ENCODE measurements at regions not wholly inside any gene's neighbourhood (a gene's known extent, or its start where the extent isn't known, plus 50 kb on each side); places are given as distances from the start of the nearest gene placed in this dataset.

- 88 to 91% methylated on average over 1 to 2 of the region's 2 CpGs for WGBS, 2 experiments (ENCODE audit: insufficient coverage in 1 of 2, insufficient read length in 1 of 2)
- H3K4me1 ChIP-seq (ENCODE audit: control insufficient read depth, insufficient read depth, low read length): no peaks in the 10 kb centered on the region
- H3K9me3 ChIP-seq (ENCODE audit: control insufficient read depth, low read length): no peaks in the 10 kb centered on the region
- no peak overlapping the region for H3K4me3 ChIP-seq (ENCODE audit: low read length)
- H3K27me3 ChIP-seq (ENCODE audit: control insufficient read depth, insufficient read depth, low read length, poor library complexity, severe bottlenecking): no peaks in the 10 kb centered on the region
- no peaks in the 10 kb centered on the region for H3K4me1 Mint-ChIP-seq
- H3K36me3 Mint-ChIP-seq (ENCODE audit: low read depth): no peaks in the 10 kb centered on the region
- no peak for TF ChIP-seq CTCF (conservative IDR thresholded peaks at IDR 0.05)
- H3K9ac ChIP-seq (ENCODE audit: extremely low read depth, low read length, poor library complexity, severe bottlenecking): no peak overlapping the region
- no peak overlapping the region for H3K27ac Mint-ChIP-seq
- no peak overlapping the region for H3K4me3 Mint-ChIP-seq
- no peak for DNase-seq
- H3K27me3 Mint-ChIP-seq (ENCODE audit: insufficient read depth): peaks cover 2% of the 10 kb centered on the region
- H3K9me3 Mint-ChIP-seq: no peaks in the 10 kb centered on the region
- H3K36me3 ChIP-seq (ENCODE audit: control insufficient read depth, insufficient read depth, low read length): no peaks in the 10 kb centered on the region
- no peak overlapping the region for H3K27ac ChIP-seq (ENCODE audit: low read depth, low read length)
Observed at GRCh38 chr18:75687626-75688025, 260.1 kb upstream of the SMIM21 start.

DNA sequence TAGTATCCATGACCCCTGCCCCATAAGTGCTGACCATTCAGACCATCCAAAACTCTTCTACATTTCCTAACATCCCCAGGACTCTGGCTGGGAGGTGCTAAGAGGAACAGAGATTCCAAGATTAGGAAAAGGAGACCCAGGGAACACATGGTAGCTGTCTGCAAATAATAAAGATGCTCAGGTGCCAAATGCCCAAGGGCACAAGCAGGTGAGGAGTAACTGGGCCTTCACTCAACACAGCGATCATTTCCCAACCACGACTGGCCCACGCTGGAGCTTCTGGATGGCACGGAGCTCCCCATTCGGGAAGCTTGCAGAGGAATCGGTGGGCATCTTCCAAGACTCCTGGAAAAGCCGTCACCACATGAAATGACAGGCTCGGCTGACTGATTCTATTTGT is 255.9 kb upstream of the SMIM21 start:
- no peak for TF ChIP-seq CTCF (conservative IDR thresholded peaks at IDR 0.05)
- Histone ChIP-seq H3K4me3 (ENCODE audit: low read length) (no peak overlapping the region), H3K36me3 (ENCODE audit: control insufficient read depth, insufficient read depth, low read length) (no peaks in the 10 kb centered on the region), H3K9ac (ENCODE audit: extremely low read depth, low read length, poor library complexity, severe bottlenecking) (no peak overlapping the region), H3K4me1 (ENCODE audit: control insufficient read depth, insufficient read depth, low read length) (no peaks in the 10 kb centered on the region), H3K27ac (ENCODE audit: low read depth, low read length) (no peak overlapping the region), H3K9me3 (ENCODE audit: control insufficient read depth, low read length) (no peaks in the 10 kb centered on the region), H3K27me3 (ENCODE audit: control insufficient read depth, insufficient read depth, low read length, poor library complexity, severe bottlenecking) (no peaks in the 10 kb centered on the region)
- Mint-ChIP-seq H3K27me3 (ENCODE audit: insufficient read depth) (peaks cover 4% of the 10 kb centered on the region), H3K27ac (no peak overlapping the region), H3K36me3 (ENCODE audit: low read depth) (no peaks in the 10 kb centered on the region), H3K4me3 (no peak overlapping the region), H3K9me3 (no peaks in the 10 kb centered on the region), H3K4me1 (no peaks in the 10 kb centered on the region)
- DNase-seq: no peak
- WGBS, 2 experiments (ENCODE audit: insufficient coverage in 1 of 2, insufficient read length in 1 of 2): 96 to 100% methylated on average over 4 to 8 of the region's 8 CpGs

DNA sequence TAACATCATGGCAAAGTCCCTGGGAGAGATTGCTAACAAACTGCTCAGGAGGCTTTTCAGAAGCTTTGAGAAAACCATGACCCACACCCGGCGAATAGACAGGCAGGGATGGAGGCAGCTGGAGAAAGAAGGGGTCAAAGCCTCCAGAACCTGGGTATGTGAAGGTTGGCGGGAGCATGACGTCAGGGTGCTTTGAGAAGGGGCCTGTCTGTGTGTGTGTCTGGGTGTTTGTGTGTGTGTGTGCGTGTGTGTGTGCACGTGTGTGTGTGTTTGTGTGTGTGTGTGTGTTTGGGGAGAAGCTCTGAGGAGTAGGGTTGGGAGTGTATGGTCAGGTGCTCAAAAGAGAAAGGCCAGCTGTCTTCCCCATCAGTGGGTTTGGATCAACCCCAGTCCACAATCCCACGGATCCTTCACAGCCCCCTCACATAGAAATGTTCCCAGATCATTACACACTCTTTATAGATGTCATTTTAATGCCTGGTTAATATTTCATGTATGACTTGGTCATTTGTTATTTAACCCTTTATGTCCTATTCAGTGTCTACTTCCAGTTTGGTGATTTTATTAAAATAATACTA is 254.1 kb upstream of the SMIM21 start:
- Mint-ChIP-seq H3K27ac (no peak overlapping the region), H3K27me3 (ENCODE audit: insufficient read depth) (peaks cover 4% of the 10 kb centered on the region), H3K4me1 (no peaks in the 10 kb centered on the region), H3K9me3 (no peaks in the 10 kb centered on the region), H3K4me3 (no peak overlapping the region), H3K36me3 (ENCODE audit: low read depth) (no peaks in the 10 kb centered on the region)
- no peak for DNase-seq
- TF ChIP-seq CTCF (conservative IDR thresholded peaks at IDR 0.05): no peak
- WGBS, 2 experiments (ENCODE audit: insufficient coverage in 1 of 2, insufficient read length in 1 of 2): 92 to 100% methylated on average over 3 to 7 of the region's 7 CpGs
- H3K27me3 ChIP-seq (ENCODE audit: control insufficient read depth, insufficient read depth, low read length, poor library complexity, severe bottlenecking): no peaks in the 10 kb centered on the region
- no peaks in the 10 kb centered on the region for H3K4me1 ChIP-seq (ENCODE audit: control insufficient read depth, insufficient read depth, low read length)
- no peak overlapping the region for H3K9ac ChIP-seq (ENCODE audit: extremely low read depth, low read length, poor library complexity, severe bottlenecking)
- no peaks in the 10 kb centered on the region for H3K9me3 ChIP-seq (ENCODE audit: control insufficient read depth, low read length)
- H3K4me3 ChIP-seq (ENCODE audit: low read length): no peak overlapping the region
- no peaks in the 10 kb centered on the region for H3K36me3 ChIP-seq (ENCODE audit: control insufficient read depth, insufficient read depth, low read length)
- no peak overlapping the region for H3K27ac ChIP-seq (ENCODE audit: low read depth, low read length)

Data from endodermal cell (in vitro differentiated cells).